CD4-positive, CD25-positive, alpha-beta regulatory T cell (primary cell): ENCODE measurements at regions not wholly inside any gene's neighbourhood (a gene's known extent, or its start where the extent isn't known, plus 50 kb on each side); places are given as distances from the start of the nearest gene placed in this dataset.

Experiments
- ATAC-seq, 2 donors: fragments of 150-1000 bp; cut with Tn5 transposase; one replicate each; pipeline ENCODE4 v1.10.0; 2021; ENCODE audit warnings: low read depth in 2 of 2, moderate number of reproducible peaks in 2 of 2, moderate library complexity in 1 of 2
- DNase-seq, 3 donors: peaks; one replicate each; pipeline versions ENCODE4 v3.0.0 to v3.0.0-alpha.2; 2012 to 2022; ENCODE audit warnings: mixed read lengths in 1 of 3
- H3K27ac ChIP-seq: one replicate; pipeline ENCODE4 v1.7.0; 2013; ENCODE audit warnings: mild to moderate bottlenecking, low read length; ENCODE audit not compliant: insufficient read depth, poor library complexity, severe bottlenecking
- H3K27me3 ChIP-seq: one replicate; pipeline ENCODE4 v1.7.0; 2013; ENCODE audit warnings: low read length; ENCODE audit not compliant: control insufficient read depth, insufficient read depth
- H3K36me3 ChIP-seq: one replicate; pipeline ENCODE4 v1.7.0; 2013; ENCODE audit warnings: mild to moderate bottlenecking, low read length, moderate library complexity; ENCODE audit not compliant: control insufficient read depth, insufficient read depth
- H3K4me1 ChIP-seq: 2 replicates; pipeline ENCODE4 v1.7.0; 2013; ENCODE audit warnings: mild to moderate bottlenecking, low read length; ENCODE audit not compliant: insufficient read depth, control insufficient read depth, poor library complexity, severe bottlenecking
- H3K4me3 ChIP-seq: one replicate; pipeline ENCODE4 v1.7.0; 2013; ENCODE audit warnings: low read depth, mild to moderate bottlenecking, low read length, moderate library complexity
- H3K9me3 ChIP-seq, 2 experiments: 1 replicate in 1 of 2; 2 replicates in 1 of 2; pipeline ENCODE4 v1.7.0; 2013; ENCODE audit warnings: low read length in 2 of 2, mild to moderate bottlenecking in 1 of 2, moderate library complexity in 1 of 2; ENCODE audit not compliant: control insufficient read depth in 2 of 2
- H3K27ac Mint-ChIP-seq, 3 donors: one replicate each; pipeline ENCODE4 v1.8.0; 2020 to 2022; ENCODE audit warnings: mild to moderate bottlenecking in 3 of 3, mixed read lengths in 3 of 3, moderate library complexity in 2 of 3
- H3K27me3 Mint-ChIP-seq: one replicate; pipeline ENCODE4 v1.8.0; 2022; ENCODE audit warnings: mild to moderate bottlenecking, mixed read lengths
- H3K36me3 Mint-ChIP-seq: one replicate; pipeline ENCODE4 v1.8.0; 2020; ENCODE audit warnings: mixed read lengths
- H3K4me1 Mint-ChIP-seq, 4 donors: one replicate each; pipeline ENCODE4 v1.8.0; 2020 to 2022; ENCODE audit warnings: mixed read lengths in 4 of 4, mild to moderate bottlenecking in 1 of 4
- H3K4me3 Mint-ChIP-seq, 4 donors: one replicate each; pipeline ENCODE4 v1.8.0; 2020 to 2022; ENCODE audit warnings: mild to moderate bottlenecking in 4 of 4, mixed read lengths in 4 of 4, moderate library complexity in 3 of 4
- H3K9me3 Mint-ChIP-seq, 7 donors: one replicate each; pipeline ENCODE4 v1.8.0; 2020 to 2022; ENCODE audit warnings: mixed read lengths in 7 of 7, mild to moderate bottlenecking in 3 of 7, moderate library complexity in 2 of 7

DNA sequence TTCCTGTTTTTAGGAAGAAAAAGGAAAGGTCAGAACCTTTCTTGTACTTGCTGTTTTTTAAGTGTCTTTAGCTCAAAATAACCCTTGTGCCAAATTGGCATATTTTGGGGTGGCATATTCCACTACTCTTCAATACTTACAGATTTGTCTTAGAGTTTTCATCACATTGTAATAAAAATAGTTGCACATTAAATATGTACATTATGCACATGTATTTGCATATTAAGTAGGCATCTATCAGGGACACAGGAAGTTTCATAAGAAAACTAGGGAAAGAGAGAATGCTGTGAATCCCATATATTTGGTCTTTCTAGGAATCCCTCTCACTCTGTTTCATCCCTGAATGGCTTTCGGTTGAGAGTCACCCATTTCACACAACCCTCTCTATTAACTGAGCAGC, 139.6 kb downstream of the LARP7 start:
- H3K27ac Mint-ChIP-seq: no peak overlapping the region
- Histone ChIP-seq H3K27ac (no peak overlapping the region), H3K27me3 (peaks cover 3% of the 10 kb centered on the region), H3K4me1 (no peaks in the 10 kb centered on the region), H3K36me3 (no peaks in the 10 kb centered on the region), H3K4me3 (no peak overlapping the region), H3K9me3 (no peaks in the 10 kb centered on the region)
- H3K36me3 Mint-ChIP-seq: no peaks in the 10 kb centered on the region
- no peak overlapping the region for H3K4me3 Mint-ChIP-seq
- H3K4me1 Mint-ChIP-seq: no peaks in the 10 kb centered on the region
- DNase-seq (no peak), ATAC-seq (no peak)
- H3K9me3 Mint-ChIP-seq: no peaks in the 10 kb centered on the region
- peaks cover 4% of the 10 kb centered on the region for H3K27me3 Mint-ChIP-seq

DNA sequence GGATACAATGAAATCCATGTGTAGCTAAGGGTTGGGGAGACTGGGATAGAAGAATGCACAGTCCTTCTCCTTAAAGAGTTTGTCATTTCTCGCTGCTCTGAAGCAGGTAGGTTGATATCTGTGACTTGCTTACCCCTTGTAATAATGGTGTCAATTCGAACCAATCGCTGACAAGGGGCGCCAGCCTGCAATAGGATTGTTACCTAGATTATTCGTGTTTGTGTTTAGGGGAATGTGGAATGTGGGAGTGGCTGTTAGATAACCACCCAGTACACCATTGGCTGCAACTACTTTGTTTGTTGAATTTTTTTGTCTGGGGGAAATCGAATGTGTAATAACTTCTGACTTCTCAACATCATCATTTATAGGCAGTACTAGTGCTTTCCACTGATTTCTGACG, 141.6 kb downstream of the LARP7 start:
- Mint-ChIP-seq H3K36me3 (no peaks in the 10 kb centered on the region), H3K4me1 (no peaks in the 10 kb centered on the region), H3K9me3 (peaks cover 0 to 1% (median 0%) of the 10 kb centered on the region in 7 donors), H3K27ac (no peak overlapping the region), H3K27me3 (peaks cover 4% of the 10 kb centered on the region), H3K4me3 (no peak overlapping the region)
- H3K4me1 ChIP-seq: no peaks in the 10 kb centered on the region
- no peak overlapping the region for H3K4me3 ChIP-seq
- no peak for DNase-seq
- ATAC-seq: no peak
- H3K27ac ChIP-seq: no peak overlapping the region
- no peaks in the 10 kb centered on the region for H3K9me3 ChIP-seq
- no peaks in the 10 kb centered on the region for H3K27me3 ChIP-seq
- no peaks in the 10 kb centered on the region for H3K36me3 ChIP-seq

DNA sequence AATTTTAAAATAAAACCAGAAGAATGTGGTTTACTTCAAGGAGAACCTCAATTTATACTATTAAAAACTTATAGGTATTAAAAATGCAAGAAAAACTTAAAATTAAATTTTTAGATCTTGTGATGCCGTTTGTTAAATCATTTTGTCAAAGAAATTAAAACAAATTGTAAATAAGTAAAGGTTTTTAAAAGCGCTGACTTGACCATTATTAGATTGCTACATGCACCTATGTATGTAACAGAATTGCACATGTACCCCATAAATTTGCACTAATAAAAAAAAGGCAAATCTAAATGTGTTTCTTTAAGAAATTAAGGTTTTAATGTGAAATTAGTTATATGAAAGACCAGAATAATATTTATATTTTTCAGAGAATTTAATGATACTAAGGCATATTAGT, 156.1 kb downstream of the LARP7 start:
- ATAC-seq (no peak), DNase-seq (no peak)
- Mint-ChIP-seq H3K9me3 (peaks cover 0 to 3% (median 0%) of the 10 kb centered on the region in 7 donors), H3K4me1 (no peaks in the 10 kb centered on the region), H3K27ac (no peak overlapping the region), H3K36me3 (no peaks in the 10 kb centered on the region), H3K27me3 (peaks cover 9% of the 10 kb centered on the region), H3K4me3 (no peak overlapping the region)
- Histone ChIP-seq H3K36me3 (no peaks in the 10 kb centered on the region), H3K9me3 (no peaks in the 10 kb centered on the region), H3K4me3 (no peak overlapping the region), H3K27ac (no peak overlapping the region), H3K4me1 (no peaks in the 10 kb centered on the region), H3K27me3 (no peaks in the 10 kb centered on the region)

DNA sequence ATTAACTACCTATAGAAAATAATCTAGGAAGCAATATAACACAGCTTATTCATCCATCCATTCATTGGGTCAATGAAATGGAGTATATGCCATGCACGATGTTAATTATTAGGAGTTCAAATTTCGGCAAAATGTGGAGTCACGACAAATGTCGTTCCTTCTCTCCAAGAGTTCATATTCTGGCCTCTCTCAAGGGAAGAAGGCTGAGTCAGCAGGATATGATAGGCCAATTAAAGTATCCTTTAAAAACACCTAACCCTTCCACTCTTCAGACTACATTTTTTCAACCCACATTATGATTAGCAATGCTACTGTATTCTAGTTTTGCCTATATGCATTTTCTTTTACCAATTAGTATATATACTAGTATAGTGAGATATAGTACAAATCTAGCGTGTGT, 163.1 kb downstream of the LARP7 start:
- peaks cover 2% of the 10 kb centered on the region for H3K27me3 ChIP-seq
- no peaks in the 10 kb centered on the region for H3K36me3 ChIP-seq
- peaks cover 0 to 2% (median 0%) of the 10 kb centered on the region in 7 donors for H3K9me3 Mint-ChIP-seq
- H3K9me3 ChIP-seq: no peaks in the 10 kb centered on the region
- H3K4me1 ChIP-seq: no peaks in the 10 kb centered on the region
- no peak overlapping the region for H3K4me3 Mint-ChIP-seq
- no peak overlapping the region for H3K4me3 ChIP-seq
- ATAC-seq (no peak), DNase-seq (no peak)
- no peaks in the 10 kb centered on the region for H3K36me3 Mint-ChIP-seq
- H3K27ac Mint-ChIP-seq: no peak overlapping the region
- peaks cover 11% of the 10 kb centered on the region for H3K27me3 Mint-ChIP-seq
- no peaks in the 10 kb centered on the region for H3K4me1 Mint-ChIP-seq
- no peak overlapping the region for H3K27ac ChIP-seq

DNA sequence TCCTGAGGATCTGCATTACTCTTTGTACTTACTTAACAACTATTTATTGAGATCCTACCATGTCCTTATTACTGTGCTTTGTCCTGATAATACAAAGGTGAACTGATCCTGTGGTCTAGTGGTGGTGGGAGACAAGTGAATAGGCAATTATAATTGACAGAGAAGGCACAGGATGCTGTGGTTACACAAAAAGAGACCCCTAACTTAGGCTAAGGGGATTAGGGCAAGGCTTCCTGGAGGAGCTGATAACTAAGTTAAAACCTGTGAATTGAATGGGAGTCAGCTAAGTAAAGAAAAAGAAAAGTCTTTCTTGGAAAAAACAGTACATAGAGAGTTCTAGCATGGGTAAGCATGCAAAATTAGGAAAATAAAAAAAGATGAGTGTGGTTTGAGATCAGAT, 164.4 kb downstream of the LARP7 start:
- peaks cover 2% of the 10 kb centered on the region for H3K27me3 ChIP-seq
- Mint-ChIP-seq H3K27ac (no peak overlapping the region), H3K27me3 (peaks cover 8% of the 10 kb centered on the region), H3K9me3 (no peaks in the 10 kb centered on the region), H3K4me1 (no peaks in the 10 kb centered on the region), H3K4me3 (no peak overlapping the region), H3K36me3 (no peaks in the 10 kb centered on the region)
- no peak for DNase-seq
- H3K4me1 ChIP-seq: no peaks in the 10 kb centered on the region
- no peaks in the 10 kb centered on the region for H3K9me3 ChIP-seq
- ATAC-seq: no peak
- H3K36me3 ChIP-seq: no peaks in the 10 kb centered on the region
- H3K4me3 ChIP-seq: no peak overlapping the region
- no peak overlapping the region for H3K27ac ChIP-seq

DNA sequence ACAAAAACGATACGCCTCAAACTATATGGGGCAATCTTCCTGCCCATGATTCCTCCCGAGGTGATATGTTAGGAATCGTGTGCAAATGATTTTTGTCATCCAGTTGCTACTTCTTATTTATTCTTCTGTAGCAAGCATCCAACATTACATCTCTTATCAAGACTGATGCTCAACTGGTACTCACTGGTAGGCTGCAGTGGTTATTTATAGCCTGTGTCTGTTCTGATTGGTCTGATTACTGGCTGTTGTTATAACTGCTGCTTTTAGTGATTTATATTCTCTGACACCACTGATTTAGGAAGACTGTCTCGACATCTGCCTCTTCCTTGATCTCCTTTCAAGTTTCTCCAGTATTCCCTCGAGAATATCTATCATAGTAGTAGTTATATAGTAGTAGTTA, 165.8 kb downstream of the LARP7 start:
- no peak for ATAC-seq

DNA sequence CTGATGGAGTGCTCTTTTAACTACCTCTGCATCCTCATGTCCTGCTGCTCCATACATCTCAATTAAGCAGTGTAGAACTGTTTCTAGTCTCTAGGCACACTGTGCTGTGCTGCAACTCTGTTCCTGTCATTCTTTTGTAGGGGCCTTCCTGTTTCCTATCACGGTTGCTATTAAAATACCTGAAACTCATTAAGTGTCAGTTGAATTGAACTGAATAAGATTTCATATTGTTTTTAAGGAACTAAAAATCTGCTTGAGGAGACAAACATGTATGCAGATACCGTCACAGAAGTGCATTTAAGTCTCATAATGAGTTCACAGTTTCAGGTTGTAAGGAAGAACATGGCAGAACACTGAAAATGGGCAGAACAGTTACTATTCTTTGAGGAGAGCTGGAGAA, 170.1 kb downstream of the LARP7 start:
- Mint-ChIP-seq H3K4me3 (no peak overlapping the region), H3K27ac (no peak overlapping the region), H3K9me3 (peaks cover 0 to 2% (median 0%) of the 10 kb centered on the region in 7 donors), H3K27me3 (no peaks in the 10 kb centered on the region), H3K4me1 (no peaks in the 10 kb centered on the region), H3K36me3 (no peaks in the 10 kb centered on the region)
- Histone ChIP-seq H3K27ac (no peak overlapping the region), H3K4me1 (no peaks in the 10 kb centered on the region), H3K9me3 (no peaks in the 10 kb centered on the region), H3K36me3 (no peaks in the 10 kb centered on the region), H3K27me3 (no peaks in the 10 kb centered on the region), H3K4me3 (no peak overlapping the region)
- DNase-seq (no peak), ATAC-seq (no peak)

More for the DNA sequence above, 165.8 kb downstream of the LARP7 start:
- H3K4me3 ChIP-seq: no peak overlapping the region
- no peaks in the 10 kb centered on the region for H3K9me3 ChIP-seq
- no peak for DNase-seq
- H3K36me3 Mint-ChIP-seq: no peaks in the 10 kb centered on the region
- no peaks in the 10 kb centered on the region for H3K36me3 ChIP-seq
- H3K4me1 ChIP-seq: no peaks in the 10 kb centered on the region
- peaks cover 8% of the 10 kb centered on the region for H3K27me3 Mint-ChIP-seq
- no peak overlapping the region for H3K4me3 Mint-ChIP-seq
- H3K27ac ChIP-seq: no peak overlapping the region
- no peak overlapping the region for H3K27ac Mint-ChIP-seq
- H3K27me3 ChIP-seq: peaks cover 2% of the 10 kb centered on the region
- no peaks in the 10 kb centered on the region for H3K4me1 Mint-ChIP-seq
- H3K9me3 Mint-ChIP-seq: no peaks in the 10 kb centered on the region

DNA sequence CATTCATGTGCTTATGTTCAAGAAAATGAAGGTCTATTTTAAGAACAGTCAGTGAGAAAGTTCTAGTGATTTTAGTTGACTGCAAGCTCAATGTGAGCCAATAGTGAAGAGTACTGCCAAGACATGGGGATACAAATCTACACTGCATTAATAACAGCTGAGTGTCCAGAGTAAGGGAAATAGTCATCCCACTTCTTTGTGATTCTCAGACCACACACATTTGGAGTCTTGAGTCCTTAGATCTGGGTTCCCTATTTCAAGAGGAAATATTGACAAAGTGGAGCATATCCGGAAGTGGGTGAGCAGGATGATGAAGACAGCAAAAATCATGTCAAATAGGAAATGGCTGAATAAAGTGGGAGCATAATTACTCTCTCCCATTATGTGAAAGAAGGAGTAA, 171.1 kb downstream of the LARP7 start:
- no peaks in the 10 kb centered on the region for H3K36me3 Mint-ChIP-seq
- Histone ChIP-seq H3K4me1 (no peaks in the 10 kb centered on the region), H3K27ac (no peak overlapping the region), H3K36me3 (no peaks in the 10 kb centered on the region), H3K27me3 (no peaks in the 10 kb centered on the region), H3K9me3 (no peaks in the 10 kb centered on the region), H3K4me3 (no peak overlapping the region)
- no peaks in the 10 kb centered on the region for H3K27me3 Mint-ChIP-seq
- H3K4me1 Mint-ChIP-seq: no peaks in the 10 kb centered on the region
- H3K4me3 Mint-ChIP-seq: no peak overlapping the region
- no peak for DNase-seq
- ATAC-seq: no peak
- H3K9me3 Mint-ChIP-seq: peaks cover 0 to 2% (median 0%) of the 10 kb centered on the region in 7 donors
- no peak overlapping the region for H3K27ac Mint-ChIP-seq
